Sigmoid colon (tissue), 6 donors: ENCODE measurements at regions not wholly inside any gene's neighbourhood (a gene's known extent, or its start where the extent isn't known, plus 50 kb on each side); places are given as distances from the start of the nearest gene placed in this dataset.

Experiments
- DNase-seq: peaks from one replicate; pipeline ENCODE4 v3.0.0-alpha.2; 2019
- H3K27ac ChIP-seq, 4 donors: fragments of 200-600 bp; sonication (generic); one replicate each; pipeline ENCODE4 v1.5.1; 2016 to 2019; ENCODE audit warnings: mild to moderate bottlenecking in 1 of 4
- H3K27me3 ChIP-seq, 3 donors: fragments of 200-600 bp; sonication (generic); one replicate each; pipeline ENCODE4 v1.5.1; 2019; ENCODE audit warnings: mild to moderate bottlenecking in 1 of 3
- H3K36me3 ChIP-seq, 4 donors: fragments of 200-600 bp; sonication (generic); one replicate each; pipeline ENCODE4 v1.5.1; 2016 to 2019
- H3K4me1 ChIP-seq, 4 donors: fragments of 200-600 bp; sonication (generic); one replicate each; pipeline ENCODE4 v1.5.1; 2017 to 2019
- H3K4me3 ChIP-seq, 4 donors: fragments of 200-600 bp; sonication (generic); one replicate each; pipeline ENCODE4 v1.5.1; 2017 to 2019; ENCODE audit warnings: mild to moderate bottlenecking in 2 of 4, moderate library complexity in 1 of 4
- H3K9me3 ChIP-seq, 4 donors: fragments of 200-600 bp in 3 of 4; sonication (generic) in 3 of 4; one replicate each; pipeline versions ENCODE4 v1.5.1 to v1.6.1; 2013 to 2019
- EP300 ChIP-seq, 4 donors: sonication (generic); formaldehyde crosslinking; IDR thresholded peaks; one replicate each; pipeline ENCODE4 v1.6.1; 2017; ENCODE audit warnings: antibody characterized with exemption in 4 of 4
- POLR2A ChIP-seq, 2 donors: fragments of 450-650 bp; IDR thresholded peaks; one replicate each; pipeline ENCODE4 v1.6.1; 2016; ENCODE audit warnings: antibody characterized with exemption in 2 of 2, mild to moderate bottlenecking in 2 of 2, moderate library complexity in 2 of 2
- POLR2AphosphoS5 ChIP-seq, 4 donors: sonication (generic); formaldehyde crosslinking; IDR thresholded peaks; one replicate each; pipeline ENCODE4 v1.6.1; 2017; ENCODE audit warnings: antibody characterized with exemption in 4 of 4
- WGBS, 2 donors: extraction: QIAGEN DNeasy Blood & Tissue Kit; methylation state at CpG; one replicate each; pipeline ENCODE4 v1.1.7; 2013; 5-methylcytosine and 5-hydroxymethylcytosine counted together
- intact Hi-C: fragments of 100-400 bp; cut with DNase I; formaldehyde crosslinking; loops from one replicate; pipeline ENCODE4 v1.15.1; 2023
- TF ChIP-seq, protein P1 (sequence below), 4 experiments: fragments of 450-650 bp in 3 of 4; fragments of 200-600 bp in 1 of 4; IDR thresholded peaks; one replicate each; pipeline ENCODE4 v1.5.1; 2016 to 2019; ENCODE audit warnings: antibody characterized with exemption in 4 of 4, mild to moderate bottlenecking in 3 of 4, moderate library complexity in 2 of 4
- donor health status: healthy with polysubstance abuse.
- donor health status: healthy.

DNA sequence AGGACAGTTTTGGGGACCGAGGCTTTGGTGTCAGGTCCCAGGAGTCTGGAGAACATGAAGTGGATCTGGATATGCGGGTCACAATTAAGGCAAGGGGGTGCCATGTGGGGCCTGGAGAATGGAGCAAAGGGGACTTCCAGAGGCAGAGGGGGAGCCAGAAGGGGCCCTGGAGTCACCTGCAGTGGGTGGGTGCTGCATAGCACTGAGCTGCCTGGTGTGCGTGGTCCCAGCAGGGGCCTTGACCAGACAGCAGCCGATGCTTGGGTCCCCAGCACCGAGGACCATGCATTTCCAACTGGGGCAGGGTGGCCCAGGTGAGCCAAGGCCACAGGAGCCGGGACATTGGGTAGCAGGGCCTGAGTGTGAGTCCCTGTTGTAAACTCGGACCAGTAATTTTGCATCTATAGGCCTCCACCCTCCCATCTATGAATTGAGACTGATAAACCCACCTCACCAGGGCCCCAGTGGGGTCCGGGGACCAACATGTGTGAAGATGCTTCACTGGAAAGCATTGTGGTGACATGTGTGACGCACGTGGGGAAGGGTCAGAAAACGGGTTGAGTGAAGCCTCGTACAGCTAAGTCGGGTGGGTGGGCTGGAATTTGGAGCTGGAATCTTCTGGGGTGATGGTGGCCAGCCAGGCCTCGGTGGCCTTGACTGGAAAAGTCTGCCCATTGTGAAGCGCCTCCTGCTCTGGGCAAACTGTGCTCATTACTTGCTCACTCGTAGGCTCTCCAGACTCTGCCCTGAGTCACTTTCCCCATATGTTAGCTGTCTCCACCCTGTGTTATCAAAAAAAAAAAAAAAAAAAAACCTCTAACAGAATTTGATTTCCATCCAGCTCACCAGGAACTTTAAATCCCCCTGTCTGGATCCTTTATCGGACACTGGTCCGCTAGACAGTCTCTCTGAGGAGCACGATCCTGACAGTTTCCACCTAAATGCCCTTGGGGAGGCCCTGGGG lies 90.5 kb upstream of the ZNF469 start:
- intact Hi-C loops: no loop called here
- WGBS, 2 donors: 85 to 91% methylated on average over 19 of the region's 19 CpGs
- Histone ChIP-seq H3K4me3 (no peak overlapping the region), H3K36me3 (no peaks in the 10 kb centered on the region), H3K4me1 (no peaks in the 10 kb centered on the region), H3K27me3 (no peaks in the 10 kb centered on the region), H3K27ac (no peak overlapping the region), H3K9me3 (peaks cover 0 to 13% (median under 1%) of the 10 kb centered on the region in 4 donors)
- DNase-seq: no peak
- TF ChIP-seq POLR2A (IDR thresholded peaks at IDR 0.05): no peak

DNA sequence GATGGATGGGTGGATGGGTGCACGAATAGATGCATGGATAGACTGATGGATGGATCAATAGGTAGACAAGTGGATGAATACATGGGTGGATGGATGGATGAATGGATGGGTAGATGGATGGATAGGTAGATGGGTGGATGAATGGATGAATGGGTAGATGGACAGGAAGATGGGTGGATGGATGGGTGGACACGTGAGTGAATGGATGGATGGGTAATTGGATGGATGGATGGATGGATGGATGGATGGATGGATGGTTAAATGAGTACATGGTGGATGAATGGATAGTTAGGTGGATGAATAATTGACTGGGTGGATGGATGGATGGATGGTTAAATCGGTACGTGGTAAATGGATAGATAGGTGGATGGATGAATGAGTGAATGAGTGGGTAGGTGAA lies 89.7 kb upstream of the ZNF469 start:
- WGBS, 2 donors: 89 to 91% methylated on average over 4 of the region's 4 CpGs
- Histone ChIP-seq H3K4me3 (no peak overlapping the region), H3K36me3 (no peaks in the 10 kb centered on the region), H3K27me3 (no peaks in the 10 kb centered on the region), H3K9me3 (peaks cover 0 to 6% (median 0%) of the 10 kb centered on the region in 4 donors), H3K27ac (no peak overlapping the region), H3K4me1 (no peaks in the 10 kb centered on the region)
- intact Hi-C loops: no loop called here
- no peak for TF ChIP-seq POLR2AphosphoS5 (IDR thresholded peaks at IDR 0.05)
- no peak for TF ChIP-seq POLR2A (IDR thresholded peaks at IDR 0.05)
- TF ChIP-seq, protein P1, sequence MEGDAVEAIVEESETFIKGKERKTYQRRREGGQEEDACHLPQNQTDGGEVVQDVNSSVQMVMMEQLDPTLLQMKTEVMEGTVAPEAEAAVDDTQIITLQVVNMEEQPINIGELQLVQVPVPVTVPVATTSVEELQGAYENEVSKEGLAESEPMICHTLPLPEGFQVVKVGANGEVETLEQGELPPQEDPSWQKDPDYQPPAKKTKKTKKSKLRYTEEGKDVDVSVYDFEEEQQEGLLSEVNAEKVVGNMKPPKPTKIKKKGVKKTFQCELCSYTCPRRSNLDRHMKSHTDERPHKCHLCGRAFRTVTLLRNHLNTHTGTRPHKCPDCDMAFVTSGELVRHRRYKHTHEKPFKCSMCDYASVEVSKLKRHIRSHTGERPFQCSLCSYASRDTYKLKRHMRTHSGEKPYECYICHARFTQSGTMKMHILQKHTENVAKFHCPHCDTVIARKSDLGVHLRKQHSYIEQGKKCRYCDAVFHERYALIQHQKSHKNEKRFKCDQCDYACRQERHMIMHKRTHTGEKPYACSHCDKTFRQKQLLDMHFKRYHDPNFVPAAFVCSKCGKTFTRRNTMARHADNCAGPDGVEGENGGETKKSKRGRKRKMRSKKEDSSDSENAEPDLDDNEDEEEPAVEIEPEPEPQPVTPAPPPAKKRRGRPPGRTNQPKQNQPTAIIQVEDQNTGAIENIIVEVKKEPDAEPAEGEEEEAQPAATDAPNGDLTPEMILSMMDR (IDR thresholded peaks at IDR 0.05): no peak
- DNase-seq: no peak

DNA sequence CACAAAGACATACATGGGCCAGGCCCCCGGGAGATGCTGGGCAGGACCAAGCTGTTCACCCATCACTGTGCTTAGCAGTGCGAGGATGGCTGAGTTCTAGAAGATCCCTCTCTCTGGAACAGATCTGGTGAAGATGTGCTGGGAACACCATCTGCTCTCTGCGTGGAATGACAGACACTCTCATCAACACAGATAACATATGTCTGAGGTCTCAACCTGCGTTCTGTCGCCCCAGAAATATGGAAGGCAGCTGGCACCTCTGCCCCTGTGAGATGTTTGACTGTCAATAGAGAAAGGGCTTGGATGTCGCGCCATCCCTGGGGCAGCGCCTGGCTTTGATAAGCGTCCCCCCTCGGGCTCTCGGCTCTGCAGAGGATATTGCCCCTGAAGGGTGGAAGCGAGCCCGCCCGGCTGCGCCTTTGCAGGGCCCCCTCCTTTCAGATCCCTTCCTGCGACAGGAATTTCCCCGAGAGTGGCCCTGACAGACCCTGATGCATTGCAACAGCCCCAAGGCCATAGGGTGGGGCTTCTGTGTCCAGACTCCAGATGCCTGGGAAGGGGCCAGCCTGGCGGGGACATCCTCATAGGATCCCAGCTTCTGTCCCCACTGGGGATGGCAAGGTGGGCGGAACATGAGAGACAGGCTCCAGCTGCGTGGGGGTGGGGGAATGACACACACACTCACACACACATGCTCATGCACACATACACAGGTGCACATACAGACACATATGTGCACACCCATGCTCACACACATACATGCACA lies 86.9 kb upstream of the ZNF469 start:
- H3K4me3 ChIP-seq: no peak overlapping the region
- WGBS, 2 donors: 46 to 59% methylated on average over 20 of the region's 20 CpGs
- TF ChIP-seq, protein P1 (IDR thresholded peaks at IDR 0.05): no peak
- TF ChIP-seq EP300 (IDR thresholded peaks at IDR 0.05) (no peak), POLR2A (IDR thresholded peaks at IDR 0.05) (no peak), POLR2AphosphoS5 (IDR thresholded peaks at IDR 0.05) (no peak)
- no peak for DNase-seq
- no peaks in the 10 kb centered on the region for H3K4me1 ChIP-seq
- intact Hi-C loops: no loop called here
- H3K36me3 ChIP-seq: no peaks in the 10 kb centered on the region
- no peaks in the 10 kb centered on the region for H3K9me3 ChIP-seq
- H3K27ac ChIP-seq: no peak overlapping the region
- no peaks in the 10 kb centered on the region for H3K27me3 ChIP-seq

DNA sequence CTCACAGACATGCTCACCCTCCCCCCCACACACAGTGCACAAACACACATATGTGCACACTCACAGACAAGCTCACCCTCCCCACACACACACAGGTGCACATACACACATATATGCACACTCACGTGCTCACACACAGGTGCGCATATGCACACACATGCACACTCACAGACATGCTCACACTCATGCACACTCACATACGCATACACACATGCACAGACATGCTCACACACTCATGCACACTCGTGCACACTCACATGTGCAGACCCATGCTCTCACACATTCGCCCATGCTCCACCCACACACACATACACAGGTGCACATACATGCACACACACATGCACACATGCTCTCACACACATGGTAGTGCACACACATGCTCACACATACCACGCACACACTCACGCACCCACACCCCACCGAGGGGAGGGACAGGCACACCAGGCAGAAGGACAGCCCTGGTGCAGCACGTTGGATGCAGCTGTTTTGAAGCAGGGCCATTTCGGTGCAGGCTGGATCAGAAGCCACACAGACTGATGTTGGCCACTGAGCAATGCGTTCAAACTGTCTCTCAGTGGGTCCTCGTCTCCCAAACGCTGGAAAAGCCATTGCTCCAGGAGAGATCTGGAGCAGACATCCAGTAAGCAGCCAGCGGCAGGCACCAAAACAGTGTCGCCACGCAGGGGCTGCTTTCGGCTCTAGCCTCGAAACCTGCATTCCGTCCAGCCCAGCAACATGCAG lies 86.2 kb upstream of the ZNF469 start:
- Histone ChIP-seq H3K4me1 (no peaks in the 10 kb centered on the region), H3K27ac (no peak overlapping the region), H3K4me3 (no peak overlapping the region), H3K36me3 (no peaks in the 10 kb centered on the region), H3K9me3 (no peaks in the 10 kb centered on the region), H3K27me3 (no peaks in the 10 kb centered on the region)
- 80 to 83% methylated on average over 19 of the region's 19 CpGs for WGBS, 2 donors
- no peak for DNase-seq
- intact Hi-C loops: no loop called here
- TF ChIP-seq POLR2AphosphoS5 (IDR thresholded peaks at IDR 0.05): no peak
- no peak for TF ChIP-seq EP300 (IDR thresholded peaks at IDR 0.05)
- TF ChIP-seq POLR2A (IDR thresholded peaks at IDR 0.05): no peak
- TF ChIP-seq, protein P1 (IDR thresholded peaks at IDR 0.05): no peak
